ENCODE measurements at regions not wholly inside any gene's neighbourhood (a gene's known extent, or its start where the extent isn't known, plus 50 kb on each side); places are given as distances from the start of the nearest gene placed in this dataset.

GRCh38 chr13:50299546-50300249 is 284.5 kb downstream of the KCNRG start:
- no peaks in the 10 kb centered on the region for H3K9me3 Mint-ChIP-seq (ENCODE audit: insufficient read depth)
- no peaks in the 10 kb centered on the region for H4K20me1 ChIP-seq (ENCODE audit: control insufficient read depth, insufficient read depth, low read length, poor library complexity, severe bottlenecking)
- H3K9ac ChIP-seq (ENCODE audit: low read length): no peak overlapping the region
- peaks cover 0 to 2% of the 10 kb centered on the region in 2 donors for H3K4me1 ChIP-seq (ENCODE audit: control insufficient read depth in 2 of 2, insufficient read depth in 2 of 2, low read length in 2 of 2)
- peaks cover 3% of the 10 kb centered on the region for H3K4me1 Mint-ChIP-seq
- TF ChIP-seq CTCF (IDR thresholded peaks at IDR 0.05): no peak
- TF ChIP-seq EZH2 (IDR thresholded peaks at IDR 0.05; ENCODE audit: borderline replicate concordance, insufficient read depth, low read depth, low read length, poor library complexity, severe bottlenecking): no peak
- peaks cover 14% of the 10 kb centered on the region for H3K27me3 Mint-ChIP-seq
- intact Hi-C loops (cut with micrococcal nuclease): no loop called here
- no CpG with 5 or more reads among the region's 3 CpGs for WGBS (ENCODE audit: insufficient coverage)
- no peak overlapping the region for H2AFZ ChIP-seq (ENCODE audit: insufficient read depth, low read depth, low read length, poor library complexity, severe bottlenecking)
- no peaks in the 10 kb centered on the region for H3K79me2 ChIP-seq (ENCODE audit: control insufficient read depth, insufficient read depth, low read length)
- H3K27me3 ChIP-seq (replicated peaks in 1 of 4; ENCODE audit: control extremely low read depth in 1 of 4, control insufficient read depth in 3 of 4, insufficient read depth in 4 of 4, low read length in 3 of 4): peaks cover 0 to 8% (median 6%) of the 10 kb centered on the region in 4 experiments
- no peaks in the 10 kb centered on the region for H3K9me3 ChIP-seq (ENCODE audit: control extremely low read depth in 1 of 3, control insufficient read depth in 2 of 3, insufficient read depth in 1 of 3, low read length in 2 of 3)
- POLR2A ChIA-PET: no interaction called here
- CTCF ChIA-PET: no interaction called here
- H3K4me3 ChIP-seq (ENCODE audit: control extremely low read depth in 1 of 5, extremely low read depth in 1 of 5, insufficient read depth in 1 of 5, low read depth in 2 of 5, low read length in 4 of 5): no peak overlapping the region
- H3K27ac ChIP-seq (ENCODE audit: low read length in 2 of 2): no peak overlapping the region
- no peak overlapping the region for H3K4me3 Mint-ChIP-seq
- no peaks in the 10 kb centered on the region for H3K36me3 ChIP-seq (replicated peaks in 1 of 2; ENCODE audit: control extremely low read depth in 1 of 2, control insufficient read depth in 1 of 2, extremely low read depth in 1 of 2, insufficient read depth in 2 of 2, low read length in 1 of 2)
- no peak for DNase-seq
- no peak overlapping the region for H3K4me2 ChIP-seq (replicated peaks; ENCODE audit: low read depth, low read length, poor library complexity, severe bottlenecking)
- no peak overlapping the region for H3K27ac Mint-ChIP-seq
- ATAC-seq (ENCODE audit: low read depth): no peak

- H3K79me2 ChIP-seq (ENCODE audit: control insufficient read depth, insufficient read depth, low read length): no peaks in the 10 kb centered on the region
- H3K4me2 ChIP-seq (replicated peaks; ENCODE audit: low read depth, low read length, poor library complexity, severe bottlenecking): no peak overlapping the region
- TF ChIP-seq EZH2 (IDR thresholded peaks at IDR 0.05; ENCODE audit: borderline replicate concordance, insufficient read depth, low read depth, low read length, poor library complexity, severe bottlenecking): no peak
- no peak for TF ChIP-seq CTCF (IDR thresholded peaks at IDR 0.05)
- POLR2A ChIA-PET: no interaction called here
- no peaks in the 10 kb centered on the region for H3K36me3 ChIP-seq (replicated peaks in 1 of 2; ENCODE audit: control extremely low read depth in 1 of 2, control insufficient read depth in 1 of 2, extremely low read depth in 1 of 2, insufficient read depth in 2 of 2, low read length in 1 of 2)
- no peak for DNase-seq
- Mint-ChIP-seq H3K27ac (no peak overlapping the region), H3K27me3 (peaks cover 20% of the 10 kb centered on the region), H3K4me3 (no peak overlapping the region), H3K4me1 (no peaks in the 10 kb centered on the region), H3K9me3 (ENCODE audit: insufficient read depth) (peaks cover 5% of the 10 kb centered on the region)
- ATAC-seq (ENCODE audit: low read depth): no peak
- H3K4me3 ChIP-seq (ENCODE audit: control extremely low read depth in 1 of 5, extremely low read depth in 1 of 5, insufficient read depth in 1 of 5, low read depth in 2 of 5, low read length in 4 of 5): no peak overlapping the region
- intact Hi-C loops (cut with micrococcal nuclease): no loop called here
- H3K27ac ChIP-seq (ENCODE audit: low read length in 2 of 2): no peak overlapping the region
- H3K9me3 ChIP-seq (ENCODE audit: control extremely low read depth in 1 of 3, control insufficient read depth in 2 of 3, insufficient read depth in 1 of 3, low read length in 2 of 3): no peaks in the 10 kb centered on the region
- CTCF ChIA-PET: no interaction called here
- peaks cover 0 to 7% (median 4%) of the 10 kb centered on the region in 4 experiments for H3K27me3 ChIP-seq (replicated peaks in 1 of 4; ENCODE audit: control extremely low read depth in 1 of 4, control insufficient read depth in 3 of 4, insufficient read depth in 4 of 4, low read length in 3 of 4)
- H4K20me1 ChIP-seq (ENCODE audit: control insufficient read depth, insufficient read depth, low read length, poor library complexity, severe bottlenecking): no peaks in the 10 kb centered on the region
- no CpG with 5 or more reads among the region's 5 CpGs for WGBS (ENCODE audit: insufficient coverage)
- no peak overlapping the region for H2AFZ ChIP-seq (ENCODE audit: insufficient read depth, low read depth, low read length, poor library complexity, severe bottlenecking)
- no peak overlapping the region for H3K9ac ChIP-seq (ENCODE audit: low read length)
- H3K4me1 ChIP-seq (ENCODE audit: control insufficient read depth in 2 of 2, insufficient read depth in 2 of 2, low read length in 2 of 2): no peaks in the 10 kb centered on the region
Measured at GRCh38 chr13:50303963-50304721, 288.9 kb downstream of the KCNRG start.
